ENCODE measurements at regions not wholly inside any gene's neighbourhood (a gene's known extent, or its start where the extent isn't known, plus 50 kb on each side); places are given as distances from the start of the nearest gene placed in this dataset.

GRCh38 chr11:11010624-11011127 lies 152.8 kb upstream of the ZBED5 start:
- TF ChIP-seq CTCF (IDR thresholded peaks at IDR 0.05) = peak; percentile 10 to 44 (median 23)
- no peak overlapping the region for H3K27ac ChIP-seq
- peaks cover 0 to 3% of the 10 kb centered on the region in 2 donors for H3K9me3 ChIP-seq
- intact Hi-C loops (cut with DNase I) = no loop called here
- no peaks in the 10 kb centered on the region for H3K36me3 ChIP-seq
- H3K4me3 ChIP-seq = no peak overlapping the region
- DNase-seq (ENCODE audit: low spot score in 2 of 2) = no peak
- H3K4me1 ChIP-seq = no peaks in the 10 kb centered on the region
- H3K27me3 ChIP-seq = no peaks in the 10 kb centered on the region

- Histone ChIP-seq H3K9me3 (peaks cover 0 to 5% of the 10 kb centered on the region in 2 donors), H3K36me3 (no peaks in the 10 kb centered on the region), H3K4me3 (no peak overlapping the region), H3K4me1 (no peaks in the 10 kb centered on the region), H3K27me3 (no peaks in the 10 kb centered on the region), H3K27ac (no peak overlapping the region)
- TF ChIP-seq CTCF (IDR thresholded peaks at IDR 0.05) = no peak
- DNase-seq (ENCODE audit: low spot score in 2 of 2) = no peak
- intact Hi-C loops (cut with DNase I) = no loop called here
Measured at GRCh38 chr11:11009179-11009578, 151.3 kb upstream of the ZBED5 start.

- Histone ChIP-seq H3K27me3 (no peaks in the 10 kb centered on the region), H3K27ac (no peak overlapping the region), H3K4me1 (no peaks in the 10 kb centered on the region), H3K9me3 (peaks cover 0 to 5% of the 10 kb centered on the region in 2 donors), H3K4me3 (no peak overlapping the region), H3K36me3 (no peaks in the 10 kb centered on the region)
- intact Hi-C loops (cut with DNase I) = no loop called here
- no peak for DNase-seq (ENCODE audit: low spot score in 2 of 2)
- no peak for TF ChIP-seq CTCF (IDR thresholded peaks at IDR 0.05)
Measured at GRCh38 chr11:11004069-11004468, 146.2 kb upstream of the ZBED5 start.

- no peak for TF ChIP-seq CTCF (IDR thresholded peaks at IDR 0.05)
- Histone ChIP-seq H3K27me3 (no peaks in the 10 kb centered on the region), H3K4me3 (no peak overlapping the region), H3K9me3 (peaks cover 0 to 5% of the 10 kb centered on the region in 2 donors), H3K27ac (no peak overlapping the region), H3K4me1 (no peaks in the 10 kb centered on the region), H3K36me3 (no peaks in the 10 kb centered on the region)
- intact Hi-C loops (cut with DNase I) = no loop called here
- DNase-seq (ENCODE audit: low spot score in 2 of 2) = no peak
Measured at GRCh38 chr11:11003226-11003625, 145.4 kb upstream of the ZBED5 start.

GRCh38 chr11:11000579-11001283 lies 142.9 kb upstream of the ZBED5 start:
- intact Hi-C loops (cut with DNase I) = no loop called here
- H3K36me3 ChIP-seq = no peaks in the 10 kb centered on the region

More at GRCh38 chr11:11000579-11001283, 142.9 kb upstream of the ZBED5 start:
- no peak for DNase-seq (ENCODE audit: low spot score in 2 of 2)
- H3K9me3 ChIP-seq = peaks cover 0 to 2% of the 10 kb centered on the region in 2 donors
- TF ChIP-seq CTCF (IDR thresholded peaks at IDR 0.05) = no peak
- no peaks in the 10 kb centered on the region for H3K4me1 ChIP-seq
- no peaks in the 10 kb centered on the region for H3K27me3 ChIP-seq
- no peak overlapping the region for H3K27ac ChIP-seq
- no peak overlapping the region for H3K4me3 ChIP-seq
